Spleen (tissue), 7 donors: ENCODE measurements at regions not wholly inside any gene's neighbourhood (a gene's known extent, or its start where the extent isn't known, plus 50 kb on each side); places are given as distances from the start of the nearest gene placed in this dataset.

Source experiments
- CTCF ChIP-seq, 11 experiments: fragments of 200-600 bp in 7 of 11; fragments of 450-650 bp in 4 of 11; sonication (generic) in 4 of 11; IDR thresholded peaks in 8 of 11; conservative IDR thresholded peaks in 3 of 11; 1 replicate in 7 of 11; 2 replicates in 4 of 11; pipeline versions ENCODE4 v1.4.0 to v1.8.0; 2016 to 2021; ENCODE audit warnings: antibody characterized with exemption in 11 of 11, inconsistent platforms in 4 of 11, mild to moderate bottlenecking in 1 of 11
- POLR2AphosphoS5 ChIP-seq, 3 donors: sonication (generic); formaldehyde crosslinking; IDR thresholded peaks; one replicate each; pipeline ENCODE4 v1.5.1; 2017; ENCODE audit warnings: antibody characterized with exemption in 3 of 3
- donor health status: DM: no; HTN: no; CAD: no; lungs with moderate emphysema.
- donor health status: DM: no; HTN: no; CAD: no.
- donor health status: DM: no; HTN: no; CAD: no.

DNA sequence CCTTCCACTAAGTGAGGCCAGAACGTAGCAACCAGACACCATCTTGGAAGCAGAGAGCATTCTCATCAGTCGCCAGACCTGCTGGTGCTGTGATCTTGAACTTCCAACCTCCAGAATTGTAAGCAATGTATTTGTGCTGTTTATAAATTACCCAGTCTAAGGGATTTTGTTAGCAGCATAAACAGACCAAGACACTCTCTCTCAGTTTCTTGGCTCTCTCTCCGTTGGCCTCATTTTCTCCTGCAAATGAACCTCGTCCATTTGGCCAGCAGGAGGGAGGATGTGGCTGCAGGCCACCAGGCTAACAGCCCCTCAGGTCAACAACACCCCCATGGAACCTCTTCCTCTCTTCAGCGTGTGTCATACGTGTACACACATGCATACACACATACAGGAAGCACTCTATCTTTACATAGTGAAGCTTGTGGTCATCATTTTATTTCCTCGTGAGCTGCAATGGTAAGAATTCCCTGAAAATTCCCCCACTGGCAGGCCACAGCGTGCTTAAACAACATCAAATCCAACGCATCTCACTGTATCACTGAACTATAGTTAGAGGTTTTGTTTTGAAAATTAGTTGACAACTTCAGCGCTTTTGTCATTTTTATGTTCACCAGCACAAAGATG, 62.8 kb upstream of the PPP1R26 start:
- TF ChIP-seq CTCF (IDR thresholded peaks at IDR 0.05 in 8 of 11, conservative IDR thresholded peaks at IDR 0.05 in 3 of 11): no peak
- TF ChIP-seq POLR2AphosphoS5 (IDR thresholded peaks at IDR 0.05): no peak
